K562 (cell line): ENCODE measurements at regions not wholly inside any gene's neighbourhood (a gene's known extent, or its start where the extent isn't known, plus 50 kb on each side); places are given as distances from the start of the nearest gene placed in this dataset.
A peak's percentile ranks its signal among the peaks of the same experiment; 100 is the strongest.

ENCODE experiments used
- ATAC-seq: fragments of 200-7000 bp; cut with Tn5 transposase; 3 replicates; pipeline ENCODE4 v1.9.1; 2020; ENCODE audit warnings: moderate library complexity
- BruUV-seq: library from RNA; stranded (reverse); fragments of 400-500 nt; replicated peaks from 2 replicates; lab custom pipeline; 2021; lab: Mats Ljungman, UMichigan
- CTCF ChIA-PET: fragments of 300-600 bp; formaldehyde crosslinking; extraction: SDS; loops from one replicate; lab custom pipeline; 2021; ENCODE audit warnings: low intra/inter-chr PET ratio; lab: Yijun Ruan, JAX
- POLR2A ChIA-PET: fragments of 300-600, 350-650 bp; sonication (Branson Sonifier 250); formaldehyde crosslinking; extraction: SDS; loops from one replicate; lab custom pipeline; 2021; ENCODE audit warnings: antibody characterized with exemption, inconsistent platforms; lab: Yijun Ruan, JAX
- DNase-seq, 4 experiments: peaks; one replicate each; pipeline versions ENCODE4 v3.0.0 to v3.0.0-alpha.2; 2011 to 2018; ENCODE audit warnings: low spot score in 3 of 4, mixed read lengths in 3 of 4; ENCODE audit errors: extremely low read depth in 1 of 4
- FAIRE-seq: peaks from 2 replicates; lab custom pipeline; 2011; peaks lifted over from hg19 to GRCh38; lab: Jason Lieb, UNC
- H2AFZ ChIP-seq: 2 replicates; pipeline ENCODE4 v1.6.0; 2011; ENCODE audit warnings: low read depth, low read length, control low read depth, inconsistent platforms
- H3K27ac ChIP-seq: fragments of 200-600 bp; 3 replicates; pipeline ENCODE4 v1.8.0; 2011; ENCODE audit warnings: low read depth, mild to moderate bottlenecking, control low read depth, inconsistent platforms, low read length, moderate library complexity, mixed read lengths; ENCODE audit errors: extremely low read depth
- H3K27me3 ChIP-seq, 2 experiments: fragments of 300-600 bp in 1 of 2; 2 replicates in 1 of 2; 3 replicates in 1 of 2; pipeline versions ENCODE4 v1.6.0 to v1.8.0; 2011; ENCODE audit warnings: inconsistent platforms in 2 of 2, low read length in 2 of 2, mild to moderate bottlenecking in 1 of 2, mixed read lengths in 1 of 2, moderate library complexity in 1 of 2; ENCODE audit not compliant: control insufficient read depth in 2 of 2, insufficient read depth in 2 of 2
- H3K36me3 ChIP-seq: fragments of 300-600 bp; 3 replicates; pipeline ENCODE4 v1.8.0; 2011; ENCODE audit warnings: mild to moderate bottlenecking, low read length, inconsistent platforms; ENCODE audit not compliant: control insufficient read depth, insufficient read depth
- H3K4me1 ChIP-seq, 2 experiments: fragments of 200-600 bp in 1 of 2; replicated peaks in 1 of 2; 2 replicates in 1 of 2; 3 replicates in 1 of 2; pipeline versions ENCODE4 v1.5.1 to v1.8.0; 2011; ENCODE audit warnings: inconsistent platforms in 2 of 2, low read length in 2 of 2, mild to moderate bottlenecking in 1 of 2, mixed read lengths in 1 of 2, moderate library complexity in 1 of 2; ENCODE audit not compliant: control insufficient read depth in 2 of 2, insufficient read depth in 2 of 2
- H3K4me2 ChIP-seq: 2 replicates; pipeline ENCODE4 v1.6.1; 2011; ENCODE audit warnings: low read length, control low read depth, inconsistent platforms, mixed read lengths; ENCODE audit not compliant: insufficient read depth
- H3K4me3 ChIP-seq: fragments of 200-600 bp; sonication (generic), shearing (Covaris generic); 2 replicates; pipeline ENCODE4 v1.5.1; 2016; ENCODE audit warnings: control low read depth, inconsistent platforms
- H3K79me2 ChIP-seq: fragments of 200-600 bp; 3 replicates; pipeline ENCODE4 v1.8.0; 2011; ENCODE audit warnings: low read length, inconsistent platforms; ENCODE audit not compliant: control insufficient read depth, insufficient read depth
- H3K9ac ChIP-seq, 2 experiments: 2 replicates each; pipeline versions ENCODE4 v1.6.0 to v1.6.1; 2011; ENCODE audit warnings: low read depth in 2 of 2, low read length in 2 of 2, control low read depth in 1 of 2, inconsistent platforms in 1 of 2, mild to moderate bottlenecking in 1 of 2, mixed read lengths in 1 of 2; ENCODE audit not compliant: insufficient read depth in 1 of 2
- H3K9me1 ChIP-seq: one replicate; pipeline ENCODE4 v1.6.0; 2011; ENCODE audit warnings: inconsistent platforms, mild to moderate bottlenecking, low read length, moderate library complexity; ENCODE audit not compliant: control insufficient read depth, insufficient read depth
- H3K9me3 ChIP-seq: replicated peaks from 2 replicates; pipeline ENCODE4 v1.5.1; 2011; ENCODE audit warnings: low read depth, low read length, inconsistent platforms; ENCODE audit not compliant: control insufficient read depth, insufficient read depth
- H4K20me1 ChIP-seq: replicated peaks from 2 replicates; pipeline ENCODE4 v1.6.1; 2011; ENCODE audit warnings: low read length, inconsistent platforms, mixed read lengths; ENCODE audit not compliant: control insufficient read depth, insufficient read depth
- ADNP ChIP-seq: fragments of 200-800 bp; sonication (Bioruptor generic); IDR thresholded peaks from 2 replicates; pipeline ENCODE4 v1.6.1; 2016; ENCODE audit warnings: missing genetic modification characterization, missing compliant biosample characterization
- CCAR2 ChIP-seq: fragments of 200-400 bp; formaldehyde crosslinking; IDR thresholded peaks from 2 replicates; pipeline ENCODE4 v1.6.1; 2017; ENCODE audit warnings: mild to moderate bottlenecking, low read depth, low read length
- CEBPB ChIP-seq: fragments of 450-650 bp; IDR thresholded peaks from 2 replicates; pipeline ENCODE4 v1.6.1; 2016; ENCODE audit warnings: missing genetic modification characterization, missing compliant biosample characterization
- CHCHD3 ChIP-seq: fragments of 250-450 bp; sonication (Bioruptor Pico); IDR thresholded peaks from 2 replicates; pipeline ENCODE4 v2.1.2; 2022; ENCODE audit warnings: mild to moderate bottlenecking
- FOXA3 ChIP-seq, 2 experiments: fragments of 450-650 bp in 1 of 2; sonication (generic) in 1 of 2; formaldehyde crosslinking; IDR thresholded peaks in 1 of 2; conservative IDR thresholded peaks in 1 of 2; 2 replicates each; pipeline versions ENCODE4 v1.4.0 to v1.8.0; 2020 to 2022; ENCODE audit warnings: mild to moderate bottlenecking in 2 of 2, missing genetic modification reagents in 1 of 2
- PCBP1 ChIP-seq: fragments of 200-400 bp; formaldehyde crosslinking; IDR thresholded peaks from 2 replicates; pipeline ENCODE4 v1.6.1; 2018; ENCODE audit warnings: mild to moderate bottlenecking, low read depth, low read length; ENCODE audit not compliant: poor library complexity, severe bottlenecking
- PCBP2 ChIP-seq: fragments of 200-400 bp; formaldehyde crosslinking; IDR thresholded peaks from 2 replicates; pipeline ENCODE4 v1.6.1; 2018; ENCODE audit warnings: low read length, low read depth, mild to moderate bottlenecking, moderate library complexity; ENCODE audit not compliant: poor library complexity, severe bottlenecking
- RBBP5 ChIP-seq: fragments of 200-600 bp; sonication (generic); IDR thresholded peaks from 2 replicates; pipeline ENCODE4 v1.6.1; 2012; ENCODE audit warnings: borderline replicate concordance, mild to moderate bottlenecking, low read length, control low read depth, inconsistent platforms; ENCODE audit not compliant: insufficient read depth, poor library complexity, severe bottlenecking
- SMAD2 ChIP-seq: fragments of 150-350 bp; IDR thresholded peaks from 2 replicates; pipeline ENCODE4 v1.6.1; 2014; ENCODE audit warnings: low read depth, mild to moderate bottlenecking, low read length
- TCF7 ChIP-seq: sonication (generic); IDR thresholded peaks from 2 replicates; pipeline ENCODE4 v1.6.1; 2016; ENCODE audit warnings: antibody characterized with exemption, borderline replicate concordance
- ZC3H11A ChIP-seq: IDR thresholded peaks from 2 replicates; pipeline ENCODE4 v1.6.1; 2012; ENCODE audit warnings: low read depth, low read length, improper control_type of control experiment
- WGBS: fragments of 100-300 bp; shearing (Covaris generic); methylation state at CpG from one replicate; pipeline ENCODE4 v1.1.6; 2016; ENCODE audit warnings: low coverage, mixed read lengths; ENCODE audit not compliant: insufficient coverage; ENCODE audit errors: missing lambda C conversion rate; 5-methylcytosine and 5-hydroxymethylcytosine counted together
- in situ Hi-C: fragments of 300-500 bp; cut with MboI; formaldehyde crosslinking; loops from 4 replicates; pipeline ENCODE4 v1.15.0; 2018; ENCODE audit warnings: inconsistent platforms, mixed read lengths
- intact Hi-C: fragments of 100-400 bp; cut with micrococcal nuclease; formaldehyde crosslinking; loops from 2 replicates; pipeline ENCODE4 v1.14.2; 2022
- TF ChIP-seq, protein P1 (sequence below): sonication (generic); formaldehyde crosslinking; IDR thresholded peaks from 2 replicates; pipeline ENCODE4 v1.8.1; 2023; ENCODE audit warnings: mild to moderate bottlenecking, missing genetic modification reagents
- TF ChIP-seq, protein P2 (sequence below): fragments of 250-450 bp; sonication (Bioruptor Pico); IDR thresholded peaks from 2 replicates; pipeline ENCODE4 v1.4.0; 2020; ENCODE audit warnings: mild to moderate bottlenecking

DNA sequence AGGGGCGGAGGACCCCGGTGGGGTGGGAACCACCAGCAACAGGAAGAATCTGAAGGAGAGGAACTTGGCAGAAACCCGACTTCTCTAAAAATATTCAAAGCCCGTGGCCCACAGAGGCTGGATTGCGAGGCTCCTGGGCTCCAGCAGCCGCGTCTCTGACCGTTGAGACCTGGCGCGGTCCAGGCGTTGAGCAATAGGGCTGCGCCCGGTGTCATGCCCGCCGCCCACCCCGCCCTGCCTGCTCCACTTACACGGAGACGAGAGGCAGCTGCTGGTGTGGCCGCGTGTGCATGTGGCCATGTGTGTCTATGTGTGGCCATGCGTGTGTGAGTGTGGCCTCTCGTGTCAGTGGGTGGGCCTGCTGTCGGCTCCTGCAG is 83.6 kb downstream of the IRF8 start:
- in situ Hi-C loops (no loop called here), intact Hi-C loops (no loop called here)
- no peak overlapping the region for H3K9ac ChIP-seq
- H3K79me2 ChIP-seq = no peaks in the 10 kb centered on the region
- H3K9me3 ChIP-seq = no peaks in the 10 kb centered on the region
- TF ChIP-seq CEBPB (tag) = 0 out of 2 replicates have a peak, but pooled peaks have one; percentile 23
- TF ChIP-seq PCBP2 = no peak
- WGBS = under 1% methylated on average over 19 of the region's 23 CpGs
- ChIA-PET CTCF (no interaction called here), POLR2A (no interaction called here)
- H3K4me1 ChIP-seq = no peaks in the 10 kb centered on the region
- no peak overlapping the region for H3K4me3 ChIP-seq
- ATAC-seq (no peak), DNase-seq (no peak), FAIRE-seq (no peak)
- no peaks in the 10 kb centered on the region for H3K36me3 ChIP-seq
- BruUV-seq = no TSS peak
- H3K27me3 ChIP-seq = peaks cover 60 to 83% of the 10 kb centered on the region in 2 experiments
- no peak overlapping the region for H3K4me2 ChIP-seq
- no peak overlapping the region for H3K27ac ChIP-seq
- no peak overlapping the region for H2AFZ ChIP-seq
- no peaks in the 10 kb centered on the region for H3K9me1 ChIP-seq
- peaks cover 7% of the 10 kb centered on the region; the same call in 1 of the 2 replicates for H4K20me1 ChIP-seq

DNA sequence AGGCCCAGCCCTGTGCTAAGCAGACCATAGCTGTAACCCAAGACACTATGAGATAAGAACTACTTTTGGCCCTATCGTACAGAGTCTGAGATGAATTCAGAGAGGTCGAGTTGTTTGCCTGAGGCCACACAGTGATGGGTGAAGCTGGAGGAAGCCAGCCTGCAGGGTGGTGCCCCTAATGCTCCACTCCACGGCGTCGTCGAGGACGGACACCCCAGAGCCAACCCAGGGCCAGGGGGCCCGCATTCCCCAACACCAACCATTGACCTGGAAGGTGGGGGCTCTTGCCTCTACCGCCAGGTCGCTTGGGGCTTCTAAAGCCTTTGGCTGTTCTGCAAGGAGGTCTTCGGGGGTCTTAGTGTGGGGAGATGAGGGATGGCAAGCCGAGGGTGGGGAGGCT is 84.1 kb downstream of the IRF8 start:
- no TSS peak for BruUV-seq
- DNase-seq = no peak
- no peak overlapping the region for H3K27ac ChIP-seq
- peaks cover 7% of the 10 kb centered on the region; the same call in 1 of the 2 replicates for H4K20me1 ChIP-seq
- no peak overlapping the region for H3K4me3 ChIP-seq
- H3K9me1 ChIP-seq = no peaks in the 10 kb centered on the region
- no peak overlapping the region for H2AFZ ChIP-seq
- H3K79me2 ChIP-seq = no peaks in the 10 kb centered on the region
- intact Hi-C loops (no loop called here), in situ Hi-C loops (no loop called here)
- ChIA-PET CTCF (no interaction called here), POLR2A (no interaction called here)
- no peaks in the 10 kb centered on the region for H3K4me1 ChIP-seq
- no peaks in the 10 kb centered on the region for H3K36me3 ChIP-seq
- no peak; the same call in 2 of the 3 replicates for ATAC-seq
- H3K27me3 ChIP-seq = peaks cover 60 to 82% of the 10 kb centered on the region in 2 experiments
- no peak overlapping the region for H3K9ac ChIP-seq
- no peak for FAIRE-seq
- no peaks in the 10 kb centered on the region for H3K9me3 ChIP-seq
- under 1% methylated on average over 11 of the region's 12 CpGs for WGBS
- no peak overlapping the region for H3K4me2 ChIP-seq
- TF ChIP-seq CCAR2 (no peak), ZC3H11A (no peak), ADNP (tag) (no peak), TCF7 (no peak), PCBP1 (no peak), SMAD2 (no peak), RBBP5 (no peak), CHCHD3 (no peak), FOXA3 (CRISPR knock-in tag; conservative IDR thresholded peaks at IDR 0.05 in 1 of 2, IDR thresholded peaks at IDR 0.05 in 1 of 2) (no peak)
- TF ChIP-seq, protein P1, sequence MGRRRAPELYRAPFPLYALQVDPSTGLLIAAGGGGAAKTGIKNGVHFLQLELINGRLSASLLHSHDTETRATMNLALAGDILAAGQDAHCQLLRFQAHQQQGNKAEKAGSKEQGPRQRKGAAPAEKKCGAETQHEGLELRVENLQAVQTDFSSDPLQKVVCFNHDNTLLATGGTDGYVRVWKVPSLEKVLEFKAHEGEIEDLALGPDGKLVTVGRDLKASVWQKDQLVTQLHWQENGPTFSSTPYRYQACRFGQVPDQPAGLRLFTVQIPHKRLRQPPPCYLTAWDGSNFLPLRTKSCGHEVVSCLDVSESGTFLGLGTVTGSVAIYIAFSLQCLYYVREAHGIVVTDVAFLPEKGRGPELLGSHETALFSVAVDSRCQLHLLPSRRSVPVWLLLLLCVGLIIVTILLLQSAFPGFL (CRISPR knock-in tag) = no peak
- TF ChIP-seq, protein P2, sequence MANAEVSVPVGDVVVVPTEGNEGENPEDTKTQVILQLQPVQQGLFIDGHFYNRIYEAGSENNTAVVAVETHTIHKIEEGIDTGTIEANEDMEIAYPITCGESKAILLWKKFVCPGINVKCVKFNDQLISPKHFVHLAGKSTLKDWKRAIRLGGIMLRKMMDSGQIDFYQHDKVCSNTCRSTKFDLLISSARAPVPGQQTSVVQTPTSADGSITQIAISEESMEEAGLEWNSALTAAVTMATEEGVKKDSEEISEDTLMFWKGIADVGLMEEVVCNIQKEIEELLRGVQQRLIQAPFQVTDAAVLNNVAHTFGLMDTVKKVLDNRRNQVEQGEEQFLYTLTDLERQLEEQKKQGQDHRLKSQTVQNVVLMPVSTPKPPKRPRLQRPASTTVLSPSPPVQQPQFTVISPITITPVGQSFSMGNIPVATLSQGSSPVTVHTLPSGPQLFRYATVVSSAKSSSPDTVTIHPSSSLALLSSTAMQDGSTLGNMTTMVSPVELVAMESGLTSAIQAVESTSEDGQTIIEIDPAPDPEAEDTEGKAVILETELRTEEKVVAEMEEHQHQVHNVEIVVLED (CRISPR knock-in tag) = no peak
